ENCODE measurements at regions not wholly inside any gene's neighbourhood (a gene's known extent, or its start where the extent isn't known, plus 50 kb on each side); places are given as distances from the start of the nearest gene placed in this dataset.

- DNase-seq (ENCODE audit: low read depth) = no peak
- TF ChIP-seq MYC (IDR thresholded peaks at IDR 0.05; ENCODE audit: low read depth, low read length) (no peak), CTCF (IDR thresholded peaks at IDR 0.05; ENCODE audit: low read depth, low read length) (no peak), MAX (IDR thresholded peaks at IDR 0.05; ENCODE audit: low read depth, low read length) (no peak), POLR2A (IDR thresholded peaks at IDR 0.05; ENCODE audit: extremely low read depth, insufficient read length) (no peak)
- H3K4me3 ChIP-seq (ENCODE audit: low read depth, low read length) = no peak overlapping the region
Measured at GRCh38 chr6:126531840-126532239, 191.9 kb downstream of the CENPW start.

- TF ChIP-seq MYC (IDR thresholded peaks at IDR 0.05; ENCODE audit: low read depth, low read length) (no peak), CTCF (IDR thresholded peaks at IDR 0.05; ENCODE audit: low read depth, low read length) (no peak), POLR2A (IDR thresholded peaks at IDR 0.05; ENCODE audit: extremely low read depth, insufficient read length) (no peak), MAX (IDR thresholded peaks at IDR 0.05; ENCODE audit: low read depth, low read length) (no peak)
- H3K4me3 ChIP-seq (ENCODE audit: low read depth, low read length) = no peak overlapping the region
- no peak for DNase-seq (ENCODE audit: low read depth)
Measured at GRCh38 chr6:126534401-126534800, 194.5 kb downstream of the CENPW start.

- DNase-seq (ENCODE audit: low read depth) = no peak
- TF ChIP-seq MYC (IDR thresholded peaks at IDR 0.05; ENCODE audit: low read depth, low read length) (no peak), POLR2A (IDR thresholded peaks at IDR 0.05; ENCODE audit: extremely low read depth, insufficient read length) (no peak), MAX (IDR thresholded peaks at IDR 0.05; ENCODE audit: low read depth, low read length) (no peak), CTCF (IDR thresholded peaks at IDR 0.05; ENCODE audit: low read depth, low read length) (no peak)
- H3K4me3 ChIP-seq (ENCODE audit: low read depth, low read length) = no peak overlapping the region
Measured at GRCh38 chr6:126535138-126535537, 195.2 kb downstream of the CENPW start.

GRCh38 chr6:126535595-126535994 is 195.7 kb downstream of the CENPW start:
- DNase-seq (ENCODE audit: low read depth) = no peak
- TF ChIP-seq MAX (IDR thresholded peaks at IDR 0.05; ENCODE audit: low read depth, low read length) (no peak), CTCF (IDR thresholded peaks at IDR 0.05; ENCODE audit: low read depth, low read length) (no peak), POLR2A (IDR thresholded peaks at IDR 0.05; ENCODE audit: extremely low read depth, insufficient read length) (no peak), MYC (IDR thresholded peaks at IDR 0.05; ENCODE audit: low read depth, low read length) (no peak)
- H3K4me3 ChIP-seq (ENCODE audit: low read depth, low read length) = no peak overlapping the region

- DNase-seq (ENCODE audit: low read depth) = no peak
- no peak overlapping the region for H3K4me3 ChIP-seq (ENCODE audit: low read depth, low read length)
- TF ChIP-seq POLR2A (IDR thresholded peaks at IDR 0.05; ENCODE audit: extremely low read depth, insufficient read length) (no peak), MAX (IDR thresholded peaks at IDR 0.05; ENCODE audit: low read depth, low read length) (no peak), CTCF (IDR thresholded peaks at IDR 0.05; ENCODE audit: low read depth, low read length) (no peak), MYC (IDR thresholded peaks at IDR 0.05; ENCODE audit: low read depth, low read length) (no peak)
Measured at GRCh38 chr6:126537061-126537816, 197.3 kb downstream of the CENPW start.

Data from NB4 (cell line).